Neuronal stem cell (in vitro differentiated cells): ENCODE measurements at regions not wholly inside any gene's neighbourhood (a gene's known extent, or its start where the extent isn't known, plus 50 kb on each side); places are given as distances from the start of the nearest gene placed in this dataset.

Experiments used
- DNase-seq: peaks from one replicate; pipeline ENCODE4 v3.0.0-alpha.2; 2013; ENCODE audit warnings: low spot score
- H2AFZ ChIP-seq: one replicate; pipeline ENCODE4 v1.6.1; 2013; ENCODE audit warnings: mild to moderate bottlenecking, low read length, inconsistent platforms
- H2AK5ac ChIP-seq: 2 replicates; pipeline ENCODE4 v1.6.1; 2013; ENCODE audit warnings: low read depth, mild to moderate bottlenecking, inconsistent platforms, low read length, moderate library complexity, mixed read lengths
- H2BK120ac ChIP-seq: 2 replicates; pipeline ENCODE4 v1.6.1; 2013; ENCODE audit warnings: low read depth, mild to moderate bottlenecking, inconsistent platforms, low read length, moderate library complexity, mixed read lengths
- H2BK12ac ChIP-seq: one replicate; pipeline ENCODE4 v1.6.1; 2013; ENCODE audit warnings: low read length, inconsistent platforms
- H2BK15ac ChIP-seq: 2 replicates; pipeline ENCODE4 v1.6.1; 2013; ENCODE audit warnings: mild to moderate bottlenecking, low read length, inconsistent platforms, mixed read lengths
- H2BK5ac ChIP-seq: one replicate; pipeline ENCODE4 v1.6.1; 2013; ENCODE audit warnings: inconsistent platforms, mild to moderate bottlenecking, low read length, moderate library complexity
- H3K14ac ChIP-seq: one replicate; pipeline ENCODE4 v1.6.1; 2013; ENCODE audit warnings: low read length, inconsistent platforms
- H3K18ac ChIP-seq: 2 replicates; pipeline ENCODE4 v1.6.1; 2013; ENCODE audit warnings: low read length, inconsistent platforms
- H3K23ac ChIP-seq: 2 replicates; pipeline ENCODE4 v1.6.1; 2013; ENCODE audit warnings: low read depth, mild to moderate bottlenecking, mixed read lengths, low read length, inconsistent platforms; ENCODE audit not compliant: poor library complexity
- H3K27ac ChIP-seq: replicated peaks from 3 replicates; pipeline ENCODE4 v1.5.1; 2013; ENCODE audit warnings: low read length, inconsistent platforms
- H3K27me3 ChIP-seq, 3 experiments: 2 replicates each; pipeline ENCODE4 v1.6.1; 2013; ENCODE audit warnings: low read length in 3 of 3, mild to moderate bottlenecking in 2 of 3, inconsistent platforms in 1 of 3, low read depth in 1 of 3, mixed read lengths in 1 of 3, moderate library complexity in 1 of 3; ENCODE audit not compliant: control insufficient read depth in 3 of 3, insufficient read depth in 3 of 3
- H3K36me3 ChIP-seq, 2 donors: replicated peaks in 1 of 2; 2 replicates each; pipeline ENCODE4 v1.6.1; 2013; ENCODE audit warnings: low read length in 2 of 2; ENCODE audit not compliant: control insufficient read depth in 2 of 2, insufficient read depth in 2 of 2
- H3K4ac ChIP-seq: 2 replicates; pipeline ENCODE4 v1.6.1; 2013; ENCODE audit warnings: inconsistent platforms, mild to moderate bottlenecking, low read length, moderate library complexity
- H3K4me1 ChIP-seq, 2 donors: 1 replicate in 1 of 2; 2 replicates in 1 of 2; pipeline ENCODE4 v1.6.1; 2013; ENCODE audit warnings: low read length in 2 of 2, low read depth in 1 of 2; ENCODE audit not compliant: control insufficient read depth in 2 of 2, insufficient read depth in 1 of 2
- H3K4me2 ChIP-seq: one replicate; pipeline ENCODE4 v1.6.1; 2013; ENCODE audit warnings: mild to moderate bottlenecking, low read length, inconsistent platforms; ENCODE audit not compliant: insufficient read depth, poor library complexity, severe bottlenecking
- H3K4me3 ChIP-seq, 2 donors: 2 replicates each; pipeline ENCODE4 v1.5.1; 2013; ENCODE audit warnings: low read length in 2 of 2, mild to moderate bottlenecking in 2 of 2, inconsistent platforms in 1 of 2, moderate library complexity in 1 of 2
- H3K79me1 ChIP-seq: one replicate; pipeline ENCODE4 v1.6.1; 2013; ENCODE audit warnings: low read depth, mild to moderate bottlenecking, inconsistent platforms, low read length, moderate library complexity
- H3K9ac ChIP-seq: one replicate; pipeline ENCODE4 v1.6.1; 2013; ENCODE audit warnings: mild to moderate bottlenecking, low read depth, low read length, inconsistent platforms; ENCODE audit not compliant: poor library complexity
- H3K9me3 ChIP-seq, 2 donors: replicated peaks in 1 of 2; 2 replicates each; pipeline versions ENCODE3 to v1.6.1; 2013; ENCODE audit warnings: low read length in 2 of 2, mild to moderate bottlenecking in 2 of 2, inconsistent platforms in 1 of 2, low read depth in 1 of 2, mixed read lengths in 1 of 2, moderate library complexity in 1 of 2; ENCODE audit not compliant: control insufficient read depth in 2 of 2, insufficient read depth in 1 of 2
- H4K8ac ChIP-seq: one replicate; pipeline ENCODE4 v1.6.1; 2013; ENCODE audit warnings: low read depth, mild to moderate bottlenecking, inconsistent platforms, low read length, moderate library complexity
- H4K91ac ChIP-seq: one replicate; pipeline ENCODE4 v1.6.1; 2013; ENCODE audit warnings: low read length, low read depth, mild to moderate bottlenecking, inconsistent platforms; ENCODE audit not compliant: poor library complexity
- WGBS, 2 donors: extraction: QIAGEN DNeasy Blood & Tissue Kit; methylation state at CpG; one replicate each; pipeline ENCODE4 v1.1.7; 2013; ENCODE audit warnings: missing lambda C conversion rate in 2 of 2, mixed read lengths in 1 of 2; ENCODE audit not compliant: insufficient read length in 2 of 2, insufficient replicate concordance in 1 of 2; ENCODE audit errors: extremely low coverage in 2 of 2; 5-methylcytosine and 5-hydroxymethylcytosine counted together

DNA sequence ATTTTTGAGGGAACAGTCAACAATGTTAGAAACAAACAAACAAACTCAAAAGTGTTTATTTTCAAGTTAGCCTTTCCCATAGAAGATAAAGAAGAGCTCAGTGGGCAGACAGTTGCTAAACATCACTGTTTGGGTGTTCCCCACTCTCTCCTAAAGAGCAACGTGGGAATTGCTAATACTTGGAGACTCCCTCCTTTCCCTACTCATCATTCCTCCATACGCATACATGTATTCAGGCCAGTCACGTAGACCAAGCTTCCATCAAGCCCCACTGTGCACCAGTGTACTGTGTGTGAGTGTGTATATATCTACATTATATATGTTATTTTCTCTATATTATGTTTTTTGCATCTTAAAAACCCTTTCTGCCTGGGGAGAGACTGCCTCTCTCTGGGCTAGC is 115.0 kb upstream of the EGFLAM start:
- H2BK5ac ChIP-seq, result no peak overlapping the region
- H3K23ac ChIP-seq, result no peak overlapping the region
- no CpG with 5 or more reads among the region's 3 CpGs for WGBS, 2 donors
- no peak overlapping the region for H4K8ac ChIP-seq
- H3K4me1 ChIP-seq, result no peaks in the 10 kb centered on the region
- H2BK12ac ChIP-seq, result no peak overlapping the region
- no peaks in the 10 kb centered on the region for H3K79me1 ChIP-seq
- no peak overlapping the region for H2BK120ac ChIP-seq
- no peak overlapping the region for H3K4me2 ChIP-seq
- no peak overlapping the region for H3K27ac ChIP-seq
- H3K9me3 ChIP-seq, result no peaks in the 10 kb centered on the region
- no peak overlapping the region for H3K9ac ChIP-seq
- H2BK15ac ChIP-seq, result no peak overlapping the region
- no peak overlapping the region for H2AK5ac ChIP-seq
- no peaks in the 10 kb centered on the region for H3K36me3 ChIP-seq
- no peak overlapping the region for H3K4me3 ChIP-seq
- H3K14ac ChIP-seq, result no peak overlapping the region
- H3K27me3 ChIP-seq, result no peaks in the 10 kb centered on the region
- H3K4ac ChIP-seq, result no peak overlapping the region
- no peak overlapping the region for H4K91ac ChIP-seq
- no peak overlapping the region for H3K18ac ChIP-seq
- no peak overlapping the region for H2AFZ ChIP-seq
- DNase-seq, result no peak

DNA sequence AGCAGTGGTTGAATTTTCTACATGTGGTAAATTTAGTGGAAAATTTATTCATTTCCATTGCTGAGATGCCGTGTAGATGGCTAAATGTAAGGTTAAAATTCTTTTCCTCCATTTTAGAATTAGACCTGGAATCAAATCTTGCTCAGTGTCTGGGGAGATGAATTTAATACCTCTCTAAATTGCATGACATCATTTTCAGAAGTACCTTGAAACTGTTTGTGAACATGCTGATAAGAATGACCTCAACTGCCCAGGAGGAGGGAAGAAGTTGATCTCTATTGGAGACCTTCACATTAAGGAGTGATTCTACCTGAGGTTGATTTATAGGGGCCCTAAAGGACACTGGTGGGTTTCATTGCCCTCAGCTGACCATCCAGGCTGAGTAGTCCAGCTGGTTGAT is 116.7 kb upstream of the EGFLAM start:
- H3K27me3 ChIP-seq, result no peaks in the 10 kb centered on the region
- no peak overlapping the region for H3K4ac ChIP-seq

DNA sequence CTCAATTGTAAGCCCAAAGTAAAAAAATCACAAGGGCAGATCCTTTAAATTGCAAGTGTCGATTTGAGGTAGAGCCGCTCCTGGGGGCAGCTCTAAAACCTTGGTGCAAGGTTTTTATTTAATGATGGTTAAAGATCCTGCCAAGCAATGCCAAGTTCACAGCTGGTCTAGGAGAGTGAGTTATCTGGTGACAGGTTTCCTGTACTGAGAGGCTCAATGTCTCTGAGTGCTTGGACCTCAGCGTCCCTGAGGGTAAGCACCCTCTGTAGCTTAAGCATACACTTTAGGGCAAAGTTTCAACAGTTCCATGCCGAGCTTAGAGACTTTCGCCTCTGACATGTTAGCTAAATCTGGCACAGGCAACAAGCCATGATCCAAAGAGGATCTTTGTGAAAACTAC is 119.8 kb upstream of the EGFLAM start:
- Histone ChIP-seq H3K36me3 (no peaks in the 10 kb centered on the region), H3K27me3 (no peaks in the 10 kb centered on the region), H2BK120ac (no peak overlapping the region), H3K23ac (no peak overlapping the region), H3K27ac (no peak overlapping the region), H2BK12ac (no peak overlapping the region), H2BK15ac (no peak overlapping the region), H3K79me1 (no peaks in the 10 kb centered on the region), H3K4ac (no peak overlapping the region), H2AFZ (no peak overlapping the region), H3K9me3 (no peaks in the 10 kb centered on the region), H2AK5ac (no peak overlapping the region), H2BK5ac (no peak overlapping the region), H3K4me3 (no peak overlapping the region), H3K14ac (no peak overlapping the region), H4K8ac (no peak overlapping the region), H3K9ac (no peak overlapping the region), H3K4me2 (no peak overlapping the region), H3K4me1 (no peaks in the 10 kb centered on the region), H3K18ac (no peak overlapping the region), H4K91ac (no peak overlapping the region)
- no peak for DNase-seq
- WGBS, 2 donors, result no CpG with 5 or more reads among the region's 5 CpGs

More for the DNA sequence above, 116.7 kb upstream of the EGFLAM start:
- Histone ChIP-seq H3K4me3 (no peak overlapping the region), H2BK120ac (no peak overlapping the region), H3K36me3 (no peaks in the 10 kb centered on the region), H4K8ac (no peak overlapping the region), H2AK5ac (no peak overlapping the region), H2BK12ac (no peak overlapping the region), H3K18ac (no peak overlapping the region), H3K27ac (no peak overlapping the region), H4K91ac (no peak overlapping the region), H2BK15ac (no peak overlapping the region), H3K4me2 (no peak overlapping the region), H3K4me1 (no peaks in the 10 kb centered on the region), H3K79me1 (no peaks in the 10 kb centered on the region), H2AFZ (no peak overlapping the region), H2BK5ac (no peak overlapping the region), H3K9me3 (no peaks in the 10 kb centered on the region), H3K9ac (no peak overlapping the region), H3K14ac (no peak overlapping the region), H3K23ac (no peak overlapping the region)
- WGBS, 2 donors, result no CpG with 5 or more reads among the region's 1 CpG
- DNase-seq, result no peak

DNA sequence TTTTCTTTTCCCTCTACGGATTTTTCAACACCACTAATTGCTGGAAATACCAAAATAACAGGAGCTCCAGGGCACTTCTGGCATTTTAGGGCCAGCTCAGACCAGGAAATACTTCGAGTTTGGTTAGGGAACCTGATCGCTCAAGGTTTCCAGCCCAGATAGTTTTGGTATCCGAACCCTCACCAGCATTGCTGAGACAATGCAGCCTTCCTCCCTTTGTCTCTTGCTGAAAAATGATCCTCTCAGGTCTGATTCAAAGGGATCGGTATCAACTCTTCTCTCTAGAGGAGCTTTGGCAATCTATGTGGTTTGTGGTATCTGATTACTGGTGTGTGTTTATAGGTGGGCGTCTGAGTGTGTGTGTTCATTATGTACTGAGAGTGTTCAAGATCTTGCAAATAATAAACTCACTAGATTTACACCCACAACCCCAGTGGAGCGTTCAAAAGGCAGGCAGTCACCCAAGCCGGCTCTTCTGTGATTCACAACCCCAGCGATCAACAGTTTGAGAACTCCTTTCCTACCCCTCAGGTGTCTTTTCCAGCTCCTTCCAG is 122.8 kb upstream of the EGFLAM start:
- Histone ChIP-seq H2AFZ (no peak overlapping the region), H3K23ac (no peak overlapping the region), H2BK5ac (no peak overlapping the region), H4K91ac (no peak overlapping the region), H3K4me3 (no peak overlapping the region), H2BK15ac (no peak overlapping the region), H3K27me3 (no peaks in the 10 kb centered on the region), H3K27ac (no peak overlapping the region), H3K4me2 (no peak overlapping the region), H2AK5ac (no peak overlapping the region), H3K9me3 (no peaks in the 10 kb centered on the region), H3K9ac (no peak overlapping the region), H2BK12ac (no peak overlapping the region), H4K8ac (no peak overlapping the region), H3K4ac (no peak overlapping the region), H3K4me1 (no peaks in the 10 kb centered on the region), H2BK120ac (no peak overlapping the region), H3K18ac (no peak overlapping the region), H3K36me3 (no peaks in the 10 kb centered on the region), H3K14ac (no peak overlapping the region), H3K79me1 (no peaks in the 10 kb centered on the region)
- DNase-seq, result no peak
- no CpG with 5 or more reads among the region's 9 CpGs for WGBS, 2 donors
